ENCODE measurements at regions not wholly inside any gene's neighbourhood (a gene's known extent, or its start where the extent isn't known, plus 50 kb on each side); places are given as distances from the start of the nearest gene placed in this dataset.

GRCh38 chr11:81420668-81421250, 1312.9 kb downstream of the FAM181B start:
- DNase-seq, result no peak
- Histone ChIP-seq H3K27ac (no peak overlapping the region), H3K9me3 (no peaks in the 10 kb centered on the region), H3K4me3 (no peak overlapping the region), H3K27me3 (no peaks in the 10 kb centered on the region), H3K36me3 (no peaks in the 10 kb centered on the region), H3K4me1 (ENCODE audit: insufficient read depth) (no peaks in the 10 kb centered on the region)
- TF ChIP-seq CTCF (IDR thresholded peaks at IDR 0.05) (no peak), EP300 (IDR thresholded peaks at IDR 0.05) (no peak), POLR2A (IDR thresholded peaks at IDR 0.05) (no peak)
- 63 to 69% (median 67%) methylated on average over 3 of the region's 3 CpGs for whole genome bisulfite sequencing, 3 donors
- intact Hi-C loops (cut with DNase I), result no loop called here

DNA sequence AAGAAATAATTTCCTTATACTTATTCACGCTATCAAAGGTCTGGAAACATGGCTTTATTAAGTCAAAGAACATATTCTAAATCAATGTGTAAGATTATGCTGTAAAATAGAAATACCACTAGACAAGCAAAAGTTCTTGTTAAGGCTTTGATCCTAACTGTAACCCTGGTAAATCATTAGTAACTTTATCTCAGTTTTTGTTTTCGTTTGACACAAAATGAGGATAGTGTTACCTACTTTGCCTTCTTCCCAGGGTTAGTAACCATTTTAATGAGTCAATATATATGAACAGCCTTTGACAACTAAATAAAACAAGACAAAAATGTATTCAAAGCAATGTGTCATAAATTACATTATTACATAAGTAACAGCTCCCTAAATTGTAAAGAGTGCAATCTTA, 1336.3 kb downstream of the FAM181B start:
- Histone ChIP-seq H3K4me1 (ENCODE audit: insufficient read depth) (no peaks in the 10 kb centered on the region), H3K27ac (no peak overlapping the region), H3K9me3 (no peaks in the 10 kb centered on the region), H3K36me3 (no peaks in the 10 kb centered on the region), H3K27me3 (no peaks in the 10 kb centered on the region), H3K4me3 (no peak overlapping the region)
- DNase-seq, result no peak
- TF ChIP-seq POLR2A (IDR thresholded peaks at IDR 0.05), result no peak
- intact Hi-C loops (cut with DNase I), result no loop called here
- WGBS, 3 donors, result 38 to 43% (median 42%) methylated on average over 2 of the region's 2 CpGs

DNA sequence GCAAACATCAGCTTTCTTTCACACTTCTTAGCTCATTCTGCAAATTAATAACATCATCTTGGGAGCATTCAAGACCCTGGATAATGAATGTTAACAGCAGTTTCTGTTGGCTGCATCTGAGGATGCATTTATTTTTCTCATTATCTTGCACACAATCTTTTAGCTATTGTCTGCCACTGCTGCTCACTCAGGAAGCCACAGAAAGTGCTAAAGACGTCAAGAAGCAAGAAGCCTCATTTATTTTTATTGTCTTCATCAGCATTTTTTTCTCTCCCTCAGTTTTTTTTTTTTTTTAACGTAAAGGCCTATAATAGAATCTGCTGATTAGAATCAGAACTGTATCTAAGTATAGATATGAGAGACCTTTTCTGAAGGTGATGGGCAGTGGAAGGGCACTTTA, 1339.4 kb downstream of the FAM181B start:
- no peaks in the 10 kb centered on the region for H3K27me3 ChIP-seq
- DNase-seq, result no peak
- H3K4me1 ChIP-seq (ENCODE audit: insufficient read depth), result no peaks in the 10 kb centered on the region
- no peaks in the 10 kb centered on the region for H3K9me3 ChIP-seq
- intact Hi-C loops (cut with DNase I), result no loop called here
- no peak overlapping the region for H3K4me3 ChIP-seq
- H3K27ac ChIP-seq, result no peak overlapping the region
- 66 to 72% (median 69%) methylated on average over 2 of the region's 2 CpGs for WGBS, 3 donors
- H3K36me3 ChIP-seq, result no peaks in the 10 kb centered on the region
- TF ChIP-seq EP300 (IDR thresholded peaks at IDR 0.05), result no peak
- TF ChIP-seq POLR2A (IDR thresholded peaks at IDR 0.05), result no peak
- no peak for TF ChIP-seq CTCF (IDR thresholded peaks at IDR 0.05)

- no peak overlapping the region for H3K27ac ChIP-seq
- intact Hi-C loops (cut with DNase I), result no loop called here
- WGBS, 3 donors, result 79 to 83% (median 80%) methylated on average over 3 of the region's 3 CpGs
- DNase-seq, result no peak
- H3K4me1 ChIP-seq (ENCODE audit: insufficient read depth), result no peaks in the 10 kb centered on the region
- H3K27me3 ChIP-seq, result no peaks in the 10 kb centered on the region
- TF ChIP-seq EP300 (IDR thresholded peaks at IDR 0.05) (no peak), POLR2A (IDR thresholded peaks at IDR 0.05) (no peak)
- no peaks in the 10 kb centered on the region for H3K9me3 ChIP-seq
- H3K36me3 ChIP-seq, result no peaks in the 10 kb centered on the region
- H3K4me3 ChIP-seq, result no peak overlapping the region
Observed at GRCh38 chr11:81388326-81388725, 1345.3 kb downstream of the FAM181B start.

GRCh38 chr11:81380395-81380794, 1353.3 kb downstream of the FAM181B start:
- no peaks in the 10 kb centered on the region for H3K4me1 ChIP-seq (ENCODE audit: insufficient read depth)
- no peaks in the 10 kb centered on the region for H3K36me3 ChIP-seq
- H3K9me3 ChIP-seq, result no peaks in the 10 kb centered on the region
- H3K27me3 ChIP-seq, result no peaks in the 10 kb centered on the region
- intact Hi-C loops (cut with DNase I), result no loop called here
- WGBS, 3 donors, result 81 to 85% (median 85%) methylated on average over 1 of the region's 1 CpG
- no peak overlapping the region for H3K27ac ChIP-seq
- TF ChIP-seq CTCF (IDR thresholded peaks at IDR 0.05), result no peak
- no peak for TF ChIP-seq POLR2A (IDR thresholded peaks at IDR 0.05)
- no peak for TF ChIP-seq EP300 (IDR thresholded peaks at IDR 0.05)
- no peak for DNase-seq
- H3K4me3 ChIP-seq, result no peak overlapping the region
